K562 (cell line): ENCODE measurements at regions not wholly inside any gene's neighbourhood (a gene's known extent, or its start where the extent isn't known, plus 50 kb on each side); places are given as distances from the start of the nearest gene placed in this dataset.

ENCODE experiments used
- ATAC-seq: fragments of 200-7000 bp; cut with Tn5 transposase; 3 replicates; pipeline ENCODE4 v1.9.1; 2020; ENCODE audit warnings: moderate library complexity
- BruUV-seq: library from RNA; stranded (reverse); fragments of 400-500 nt; replicated peaks from 2 replicates; lab custom pipeline; 2021; lab: Mats Ljungman, UMichigan
- CTCF ChIA-PET: fragments of 300-600 bp; formaldehyde crosslinking; extraction: SDS; loops from one replicate; lab custom pipeline; 2021; ENCODE audit warnings: low intra/inter-chr PET ratio; lab: Yijun Ruan, JAX
- POLR2A ChIA-PET: fragments of 300-600, 350-650 bp; sonication (Branson Sonifier 250); formaldehyde crosslinking; extraction: SDS; loops from one replicate; lab custom pipeline; 2021; ENCODE audit warnings: antibody characterized with exemption, inconsistent platforms; lab: Yijun Ruan, JAX
- DNase-seq, 4 experiments: peaks; one replicate each; pipeline versions ENCODE4 v3.0.0 to v3.0.0-alpha.2; 2011 to 2018; ENCODE audit warnings: low spot score in 3 of 4, mixed read lengths in 3 of 4; ENCODE audit errors: extremely low read depth in 1 of 4
- FAIRE-seq: peaks from 2 replicates; lab custom pipeline; 2011; peaks lifted over from hg19 to GRCh38; lab: Jason Lieb, UNC
- H2AFZ ChIP-seq: 2 replicates; pipeline ENCODE4 v1.6.0; 2011; ENCODE audit warnings: low read depth, low read length, control low read depth, inconsistent platforms
- H3K27ac ChIP-seq: fragments of 200-600 bp; 3 replicates; pipeline ENCODE4 v1.8.0; 2011; ENCODE audit warnings: low read depth, mild to moderate bottlenecking, control low read depth, inconsistent platforms, low read length, moderate library complexity, mixed read lengths; ENCODE audit errors: extremely low read depth
- H3K27me3 ChIP-seq, 2 experiments: fragments of 300-600 bp in 1 of 2; 2 replicates in 1 of 2; 3 replicates in 1 of 2; pipeline versions ENCODE4 v1.6.0 to v1.8.0; 2011; ENCODE audit warnings: inconsistent platforms in 2 of 2, low read length in 2 of 2, mild to moderate bottlenecking in 1 of 2, mixed read lengths in 1 of 2, moderate library complexity in 1 of 2; ENCODE audit not compliant: control insufficient read depth in 2 of 2, insufficient read depth in 2 of 2
- H3K36me3 ChIP-seq: fragments of 300-600 bp; 3 replicates; pipeline ENCODE4 v1.8.0; 2011; ENCODE audit warnings: mild to moderate bottlenecking, low read length, inconsistent platforms; ENCODE audit not compliant: control insufficient read depth, insufficient read depth
- H3K4me1 ChIP-seq, 2 experiments: fragments of 200-600 bp in 1 of 2; replicated peaks in 1 of 2; 2 replicates in 1 of 2; 3 replicates in 1 of 2; pipeline versions ENCODE4 v1.5.1 to v1.8.0; 2011; ENCODE audit warnings: inconsistent platforms in 2 of 2, low read length in 2 of 2, mild to moderate bottlenecking in 1 of 2, mixed read lengths in 1 of 2, moderate library complexity in 1 of 2; ENCODE audit not compliant: control insufficient read depth in 2 of 2, insufficient read depth in 2 of 2
- H3K4me2 ChIP-seq: 2 replicates; pipeline ENCODE4 v1.6.1; 2011; ENCODE audit warnings: low read length, control low read depth, inconsistent platforms, mixed read lengths; ENCODE audit not compliant: insufficient read depth
- H3K4me3 ChIP-seq: fragments of 200-600 bp; sonication (generic), shearing (Covaris generic); 2 replicates; pipeline ENCODE4 v1.5.1; 2016; ENCODE audit warnings: control low read depth, inconsistent platforms
- H3K79me2 ChIP-seq: fragments of 200-600 bp; 3 replicates; pipeline ENCODE4 v1.8.0; 2011; ENCODE audit warnings: low read length, inconsistent platforms; ENCODE audit not compliant: control insufficient read depth, insufficient read depth
- H3K9ac ChIP-seq, 2 experiments: 2 replicates each; pipeline versions ENCODE4 v1.6.0 to v1.6.1; 2011; ENCODE audit warnings: low read depth in 2 of 2, low read length in 2 of 2, control low read depth in 1 of 2, inconsistent platforms in 1 of 2, mild to moderate bottlenecking in 1 of 2, mixed read lengths in 1 of 2; ENCODE audit not compliant: insufficient read depth in 1 of 2
- H3K9me1 ChIP-seq: one replicate; pipeline ENCODE4 v1.6.0; 2011; ENCODE audit warnings: inconsistent platforms, mild to moderate bottlenecking, low read length, moderate library complexity; ENCODE audit not compliant: control insufficient read depth, insufficient read depth
- H3K9me3 ChIP-seq: replicated peaks from 2 replicates; pipeline ENCODE4 v1.5.1; 2011; ENCODE audit warnings: low read depth, low read length, inconsistent platforms; ENCODE audit not compliant: control insufficient read depth, insufficient read depth
- H4K20me1 ChIP-seq: replicated peaks from 2 replicates; pipeline ENCODE4 v1.6.1; 2011; ENCODE audit warnings: low read length, inconsistent platforms, mixed read lengths; ENCODE audit not compliant: control insufficient read depth, insufficient read depth
- CUX1 ChIP-seq: fragments of 200-800 bp; sonication (Bioruptor generic); IDR thresholded peaks from 2 replicates; pipeline ENCODE4 v1.6.1; 2016; ENCODE audit warnings: missing genetic modification characterization, missing compliant biosample characterization
- KLF6 ChIP-seq: fragments of 250-450 bp; sonication (Bioruptor Pico); IDR thresholded peaks from 2 replicates; pipeline ENCODE4 v1.4.0; 2020; ENCODE audit warnings: mild to moderate bottlenecking, moderate library complexity, borderline replicate concordance
- MTF1 ChIP-seq: fragments of 250-450 bp; sonication (Bioruptor Pico); IDR thresholded peaks from 2 replicates; pipeline ENCODE4 v1.9.0; 2021; ENCODE audit warnings: moderate library complexity, mild to moderate bottlenecking, inconsistent platforms, borderline replicate concordance
- PHB2 ChIP-seq: fragments of 450-650 bp; IDR thresholded peaks from 2 replicates; pipeline ENCODE4 v1.6.1; 2017; ENCODE audit warnings: low read depth
- PHTF2 ChIP-seq: fragments of 250-450 bp; sonication (Bioruptor Pico); IDR thresholded peaks from 2 replicates; pipeline ENCODE4 v1.5.0; 2021; ENCODE audit warnings: mild to moderate bottlenecking
- THRA ChIP-seq: fragments of 450-650 bp; IDR thresholded peaks from 2 replicates; pipeline ENCODE4 v1.6.1; 2017; ENCODE audit warnings: mild to moderate bottlenecking, moderate library complexity
- WGBS: fragments of 100-300 bp; shearing (Covaris generic); methylation state at CpG from one replicate; pipeline ENCODE4 v1.1.6; 2016; ENCODE audit warnings: low coverage, mixed read lengths; ENCODE audit not compliant: insufficient coverage; ENCODE audit errors: missing lambda C conversion rate; 5-methylcytosine and 5-hydroxymethylcytosine counted together
- in situ Hi-C: fragments of 300-500 bp; cut with MboI; formaldehyde crosslinking; loops from 4 replicates; pipeline ENCODE4 v1.15.0; 2018; ENCODE audit warnings: inconsistent platforms, mixed read lengths
- intact Hi-C: fragments of 100-400 bp; cut with micrococcal nuclease; formaldehyde crosslinking; loops from 2 replicates; pipeline ENCODE4 v1.14.2; 2022

GRCh38 chr6:105907991-105908390 is 178.1 kb upstream of the PRDM1 start:
- ATAC-seq (no peak), FAIRE-seq (no peak), DNase-seq (no peak)
- in situ Hi-C loops (no loop called here), intact Hi-C loops (no loop called here)
- 10% methylated on average over 5 of the region's 5 CpGs for WGBS
- Histone ChIP-seq H3K9ac (no peak overlapping the region), H3K27ac (no peak overlapping the region), H3K27me3 (peaks cover 6 to 9% of the 10 kb centered on the region in 2 experiments; a peak in 4 of 5 replicates), H3K9me3 (no peaks in the 10 kb centered on the region), H3K4me2 (no peak overlapping the region), H3K79me2 (no peaks in the 10 kb centered on the region), H2AFZ (no peak overlapping the region), H3K36me3 (no peaks in the 10 kb centered on the region), H3K4me1 (no peaks in the 10 kb centered on the region), H4K20me1 (no peaks in the 10 kb centered on the region), H3K4me3 (no peak overlapping the region), H3K9me1 (no peaks in the 10 kb centered on the region)
- CTCF ChIA-PET: no interaction called here
- POLR2A ChIA-PET: interaction anchor here (0.7 kb wide), 1 partner anchor 782 kb away, joined by 3 read pairs; no protein-coding TSS in a partner anchor
- TF ChIP-seq PHTF2 (CRISPR knock-in tag): no peak
- no peak for TF ChIP-seq MTF1 (CRISPR knock-in tag)
- no peak for TF ChIP-seq KLF6 (CRISPR knock-in tag)
- no peak for TF ChIP-seq THRA
- TF ChIP-seq PHB2: no peak
- TF ChIP-seq CUX1 (CRISPR knock-in tag): no peak
- no TSS peak for BruUV-seq
